ENCODE measurements at regions not wholly inside any gene's neighbourhood (a gene's known extent, or its start where the extent isn't known, plus 50 kb on each side); places are given as distances from the start of the nearest gene placed in this dataset.

- H3K4me1 ChIP-seq (ENCODE audit: insufficient read depth), result peaks cover 2% of the 10 kb centered on the region
- no peaks in the 10 kb centered on the region for H3K9me3 ChIP-seq
- intact Hi-C loops (cut with DNase I), result no loop called here
- no peaks in the 10 kb centered on the region for H3K27me3 ChIP-seq
- no peak for DNase-seq
- H3K27ac ChIP-seq, result no peak overlapping the region
- H3K36me3 ChIP-seq, result no peaks in the 10 kb centered on the region
- 47 to 63% (median 53%) methylated on average over 1 of the region's 1 CpG for WGBS, 3 donors
- no peak overlapping the region for H3K4me3 ChIP-seq
- TF ChIP-seq CTCF (IDR thresholded peaks at IDR 0.05) (no peak), POLR2A (IDR thresholded peaks at IDR 0.05) (no peak), EP300 (IDR thresholded peaks at IDR 0.05) (no peak)
These were observed 115.8 kb upstream of the DTNA start for GRCh38 chr18:34594266-34594665.

GRCh38 chr18:34595690-34596089 is 114.4 kb upstream of the DTNA start:
- 49 to 67% (median 62%) methylated on average over 2 of the region's 2 CpGs for WGBS, 3 donors
- Histone ChIP-seq H3K27me3 (no peaks in the 10 kb centered on the region), H3K4me3 (no peak overlapping the region), H3K9me3 (no peaks in the 10 kb centered on the region), H3K4me1 (ENCODE audit: insufficient read depth) (peaks cover 2% of the 10 kb centered on the region), H3K27ac (no peak overlapping the region), H3K36me3 (no peaks in the 10 kb centered on the region)
- no peak for TF ChIP-seq POLR2A (IDR thresholded peaks at IDR 0.05)
- no peak for TF ChIP-seq CTCF (IDR thresholded peaks at IDR 0.05)
- intact Hi-C loops (cut with DNase I), result no loop called here
- no peak for DNase-seq

GRCh38 chr18:34598120-34598635 is 111.9 kb upstream of the DTNA start:
- H3K4me1 ChIP-seq (ENCODE audit: insufficient read depth), result no peaks in the 10 kb centered on the region
- H3K27me3 ChIP-seq, result no peaks in the 10 kb centered on the region
- no peak overlapping the region for H3K4me3 ChIP-seq
- no peak overlapping the region for H3K27ac ChIP-seq
- no peak for DNase-seq
- TF ChIP-seq EP300 (IDR thresholded peaks at IDR 0.05), result no peak
- no peak for TF ChIP-seq CTCF (IDR thresholded peaks at IDR 0.05)
- no peak for TF ChIP-seq POLR2A (IDR thresholded peaks at IDR 0.05)
- intact Hi-C loops (cut with DNase I), result no loop called here
- 93 to 97% (median 95%) methylated on average over 4 of the region's 4 CpGs for WGBS, 3 donors
- no peaks in the 10 kb centered on the region for H3K36me3 ChIP-seq
- no peaks in the 10 kb centered on the region for H3K9me3 ChIP-seq

- TF ChIP-seq POLR2A (IDR thresholded peaks at IDR 0.05), result no peak
- TF ChIP-seq CTCF (IDR thresholded peaks at IDR 0.05), result no peak
- no peak for TF ChIP-seq EP300 (IDR thresholded peaks at IDR 0.05)
- intact Hi-C loops (cut with DNase I), result no loop called here
- no peaks in the 10 kb centered on the region for H3K9me3 ChIP-seq
- no peaks in the 10 kb centered on the region for H3K36me3 ChIP-seq
- no peaks in the 10 kb centered on the region for H3K27me3 ChIP-seq
- no peak overlapping the region for H3K27ac ChIP-seq
- H3K4me1 ChIP-seq (ENCODE audit: insufficient read depth), result no peaks in the 10 kb centered on the region
- DNase-seq, result no peak
- H3K4me3 ChIP-seq, result no peak overlapping the region
These were observed 109.9 kb upstream of the DTNA start for GRCh38 chr18:34600158-34600557.
